Suprapubic skin (tissue), 2 donors: ENCODE measurements at regions not wholly inside any gene's neighbourhood (a gene's known extent, or its start where the extent isn't known, plus 50 kb on each side); places are given as distances from the start of the nearest gene placed in this dataset.

Source experiments
- EP300 ChIP-seq: sonication (generic); formaldehyde crosslinking; IDR thresholded peaks from one replicate; pipeline ENCODE4 v1.6.1; 2017; ENCODE audit warnings: antibody characterized with exemption
- POLR2A ChIP-seq, 2 donors: fragments of 450-650 bp; IDR thresholded peaks; one replicate each; pipeline ENCODE4 v1.6.1; 2017; ENCODE audit warnings: antibody characterized with exemption in 2 of 2, mild to moderate bottlenecking in 2 of 2, moderate library complexity in 2 of 2

DNA sequence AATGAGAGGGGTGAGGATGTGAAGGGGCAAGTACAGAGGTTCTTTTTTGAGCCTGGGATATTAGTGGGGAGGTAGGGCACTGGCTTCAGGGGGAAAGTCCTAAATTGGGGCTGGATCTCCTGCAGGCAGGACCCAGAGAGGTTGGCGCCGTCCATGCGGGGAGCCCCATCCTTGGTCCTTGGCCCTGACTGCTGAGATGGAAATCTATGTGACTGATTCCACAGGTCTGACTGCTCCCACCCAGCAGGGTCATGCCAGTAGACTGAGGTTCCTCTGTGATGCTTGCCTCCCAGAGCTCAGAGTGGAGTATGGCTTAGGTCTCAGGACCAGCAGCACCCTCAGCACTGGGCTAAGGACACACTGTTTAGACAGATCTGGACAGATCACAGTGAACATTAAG is 988.6 kb upstream of the TMEM132C start:
- TF ChIP-seq EP300 (no peak), POLR2A (IDR thresholded peaks at IDR 0.05) (no peak)
